Immature natural killer cell (primary cell): ENCODE measurements at regions not wholly inside any gene's neighbourhood (a gene's known extent, or its start where the extent isn't known, plus 50 kb on each side); places are given as distances from the start of the nearest gene placed in this dataset.
"Not testable (repeated sequence)": the region's sequence is repeated elsewhere in the genome, so short reads cannot be mapped to it uniquely, and the experiment has no call there.

Source experiments
- DNase-seq, 3 donors: peaks; one replicate each; pipeline ENCODE4 v3.0.0; 2022; ENCODE audit warnings: mixed read lengths in 1 of 3
- H3K27ac Mint-ChIP-seq, 6 donors: one replicate each; pipeline ENCODE4 v1.8.0; 2020; ENCODE audit warnings: mixed read lengths in 6 of 6, mild to moderate bottlenecking in 5 of 6, inconsistent platforms in 4 of 6, moderate library complexity in 3 of 6
- H3K27me3 Mint-ChIP-seq, 3 donors: one replicate each; pipeline ENCODE4 v1.8.0; 2020 to 2021; ENCODE audit warnings: low read depth in 3 of 3, mild to moderate bottlenecking in 3 of 3, mixed read lengths in 3 of 3, moderate library complexity in 3 of 3, inconsistent platforms in 1 of 3
- H3K36me3 Mint-ChIP-seq, 3 donors: one replicate each; pipeline ENCODE4 v1.8.0; 2020; ENCODE audit warnings: mixed read lengths in 3 of 3, inconsistent platforms in 2 of 3, mild to moderate bottlenecking in 2 of 3
- H3K4me1 Mint-ChIP-seq, 2 donors: one replicate each; pipeline ENCODE4 v1.8.0; 2020; ENCODE audit warnings: inconsistent platforms in 2 of 2, mild to moderate bottlenecking in 2 of 2, mixed read lengths in 2 of 2, moderate library complexity in 1 of 2
- H3K4me3 Mint-ChIP-seq, 5 donors: one replicate each; pipeline ENCODE4 v1.8.0; 2020; ENCODE audit warnings: mild to moderate bottlenecking in 5 of 5, mixed read lengths in 5 of 5, inconsistent platforms in 3 of 5, moderate library complexity in 3 of 5
- H3K9me3 Mint-ChIP-seq, 6 donors: one replicate each; pipeline ENCODE4 v1.8.0; 2020; ENCODE audit warnings: mild to moderate bottlenecking in 6 of 6, mixed read lengths in 6 of 6, inconsistent platforms in 4 of 6, moderate library complexity in 3 of 6

- not testable (repeated sequence) for H3K4me1 Mint-ChIP-seq, H3K36me3 Mint-ChIP-seq, H3K9me3 Mint-ChIP-seq
Measured at GRCh38 chr16:15223398-15223797, 129.3 kb upstream of the RRN3 start.

GRCh38 chr16:15219679-15220615 is 125.9 kb upstream of the RRN3 start:
- not testable (repeated sequence) for H3K27me3 Mint-ChIP-seq, H3K36me3 Mint-ChIP-seq, H3K4me1 Mint-ChIP-seq, H3K9me3 Mint-ChIP-seq, H3K27ac Mint-ChIP-seq, H3K4me3 Mint-ChIP-seq
- DNase-seq, result peak in 2 of 3 donors; percentile 3 to 4

More at GRCh38 chr16:15223398-15223797, 129.3 kb upstream of the RRN3 start:
- not testable (repeated sequence) for H3K27ac Mint-ChIP-seq, H3K27me3 Mint-ChIP-seq, H3K4me3 Mint-ChIP-seq, DNase-seq

DNA sequence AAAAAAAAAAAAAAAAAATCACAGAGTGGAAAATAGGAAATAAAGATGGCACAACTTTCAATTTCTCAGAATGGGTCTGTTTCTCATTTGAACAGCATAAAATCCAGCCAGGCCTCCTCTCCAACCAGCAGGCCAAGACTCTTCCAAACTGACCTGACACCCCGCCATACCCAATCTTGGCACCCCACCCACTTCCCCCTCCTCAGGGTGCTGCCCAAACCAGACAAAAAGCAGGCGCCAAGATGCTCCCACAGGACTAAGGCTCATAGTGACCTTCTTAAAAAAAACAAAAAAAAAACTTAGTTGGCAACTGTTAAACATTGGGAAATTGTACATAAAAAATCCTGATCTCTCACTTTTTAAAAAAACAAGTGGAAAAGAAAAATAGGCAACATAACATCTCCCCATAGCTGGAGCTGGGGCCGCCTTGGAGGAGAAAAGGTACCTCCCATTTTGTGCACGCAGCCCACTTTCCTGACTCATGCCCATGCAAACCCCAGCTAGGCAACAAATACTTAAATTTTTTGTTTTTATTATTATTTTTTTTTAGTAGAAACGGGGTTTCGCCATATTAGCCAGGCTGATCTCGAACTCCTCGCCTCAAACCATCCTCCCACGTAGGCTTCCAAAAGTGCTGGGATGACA is 124.9 kb upstream of the RRN3 start:
- DNase-seq, H3K36me3 Mint-ChIP-seq, H3K4me3 Mint-ChIP-seq, H3K4me1 Mint-ChIP-seq, H3K27ac Mint-ChIP-seq, H3K27me3 Mint-ChIP-seq, H3K9me3 Mint-ChIP-seq: not testable (repeated sequence)

GRCh38 chr16:15207202-15207981 is 113.3 kb upstream of the RRN3 start:
- not testable (repeated sequence) for H3K9me3 Mint-ChIP-seq, DNase-seq, H3K4me3 Mint-ChIP-seq, H3K36me3 Mint-ChIP-seq, H3K27ac Mint-ChIP-seq, H3K27me3 Mint-ChIP-seq, H3K4me1 Mint-ChIP-seq

- not testable (repeated sequence) for H3K4me3 Mint-ChIP-seq, DNase-seq, H3K4me1 Mint-ChIP-seq, H3K27me3 Mint-ChIP-seq, H3K27ac Mint-ChIP-seq, H3K9me3 Mint-ChIP-seq, H3K36me3 Mint-ChIP-seq
Measured at GRCh38 chr16:15206439-15206838, 112.4 kb upstream of the RRN3 start.

DNA sequence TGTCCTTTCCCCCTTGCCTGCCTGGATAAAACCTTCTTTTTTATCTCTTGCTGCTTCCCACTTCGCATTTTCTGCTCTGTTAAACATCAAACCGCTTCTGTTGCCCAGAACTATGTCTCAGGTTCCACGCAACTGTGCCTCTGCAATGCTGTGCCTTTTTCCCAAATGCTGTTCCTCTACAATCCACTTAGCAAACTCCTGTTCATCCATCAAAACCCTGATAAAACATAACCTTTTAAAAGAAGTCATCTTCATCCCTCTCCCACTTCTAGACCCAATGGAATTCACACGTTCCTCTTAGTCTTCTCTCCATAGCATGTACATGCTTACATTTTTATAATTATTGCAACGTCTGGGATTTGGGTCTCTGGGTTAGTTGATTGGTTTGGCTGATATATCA is 111.9 kb upstream of the RRN3 start:
- H3K4me3 Mint-ChIP-seq, H3K4me1 Mint-ChIP-seq, H3K9me3 Mint-ChIP-seq, H3K36me3 Mint-ChIP-seq, H3K27ac Mint-ChIP-seq, H3K27me3 Mint-ChIP-seq, DNase-seq: not testable (repeated sequence)

GRCh38 chr16:15204571-15204970 is 110.5 kb upstream of the RRN3 start:
- not testable (repeated sequence) for H3K36me3 Mint-ChIP-seq, H3K27ac Mint-ChIP-seq, H3K9me3 Mint-ChIP-seq, DNase-seq, H3K27me3 Mint-ChIP-seq, H3K4me1 Mint-ChIP-seq, H3K4me3 Mint-ChIP-seq

DNA sequence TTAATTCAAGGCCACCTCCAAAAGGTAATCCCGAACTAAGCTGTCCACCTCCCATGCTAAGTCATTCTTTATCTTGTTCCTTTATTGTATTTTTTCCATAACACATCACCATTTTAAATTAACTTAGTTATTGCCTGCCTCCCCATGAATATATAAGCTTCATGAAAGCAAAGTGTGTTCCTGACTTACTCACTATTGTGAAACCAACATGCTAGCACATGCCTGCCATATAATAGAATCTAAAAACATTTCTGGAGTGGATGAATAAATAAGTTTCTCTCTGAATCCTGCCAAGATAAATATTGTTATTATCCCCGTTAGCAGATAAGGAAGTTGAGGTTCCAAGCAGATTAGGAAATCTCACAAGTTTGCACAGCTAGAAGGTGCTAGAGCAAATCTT is 98.7 kb upstream of the RRN3 start:
- not testable (repeated sequence) for H3K9me3 Mint-ChIP-seq, H3K27ac Mint-ChIP-seq, H3K36me3 Mint-ChIP-seq, DNase-seq, H3K27me3 Mint-ChIP-seq, H3K4me1 Mint-ChIP-seq, H3K4me3 Mint-ChIP-seq

- not testable (repeated sequence) for H3K27me3 Mint-ChIP-seq, DNase-seq, H3K4me1 Mint-ChIP-seq, H3K9me3 Mint-ChIP-seq, H3K27ac Mint-ChIP-seq, H3K36me3 Mint-ChIP-seq, H3K4me3 Mint-ChIP-seq
Measured at GRCh38 chr16:15192197-15192596, 98.1 kb upstream of the RRN3 start.

DNA sequence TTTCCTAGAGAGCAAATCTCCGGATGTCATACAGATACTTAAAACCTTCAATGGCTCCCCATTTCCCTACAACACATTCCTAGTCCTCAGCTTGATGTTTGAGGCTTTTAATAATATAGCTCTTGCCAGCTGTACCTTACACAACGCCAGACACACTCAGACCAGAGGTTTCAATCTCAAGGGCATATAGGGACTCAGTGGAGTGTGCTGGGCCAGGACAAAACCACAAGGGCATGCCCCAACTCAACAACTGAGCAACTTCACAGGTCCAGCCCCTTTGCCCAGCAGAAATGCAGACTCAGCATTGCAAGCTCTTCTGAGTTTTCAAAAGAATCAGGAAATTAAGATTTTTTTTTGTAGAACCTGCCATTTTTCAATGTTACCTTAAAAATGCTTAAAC is 95.4 kb upstream of the RRN3 start:
- not testable (repeated sequence) for H3K4me1 Mint-ChIP-seq, H3K27ac Mint-ChIP-seq, H3K4me3 Mint-ChIP-seq, H3K27me3 Mint-ChIP-seq, DNase-seq, H3K9me3 Mint-ChIP-seq, H3K36me3 Mint-ChIP-seq
